OCI-LY3 (cell line): ENCODE measurements at regions not wholly inside any gene's neighbourhood (a gene's known extent, or its start where the extent isn't known, plus 50 kb on each side); places are given as distances from the start of the nearest gene placed in this dataset.

ENCODE experiments used
- H2AFZ ChIP-seq: fragments of 200-600, 300-600 bp; shearing (Covaris generic); 2 replicates; pipeline ENCODE4 v1.6.0; 2014; ENCODE audit warnings: antibody characterized with exemption, low read depth, low read length
- H3K27ac ChIP-seq: fragments of 200-600, 300-600 bp; sonication (generic); 2 replicates; pipeline ENCODE4 v1.5.1; 2014; ENCODE audit warnings: mild to moderate bottlenecking, low read length, moderate library complexity, mixed read lengths
- H3K27me3 ChIP-seq: fragments of 200-600, 300-600 bp; sonication (generic); 2 replicates; pipeline ENCODE4 v1.6.1; 2014; ENCODE audit warnings: low read depth, low read length, mixed read lengths
- H3K36me3 ChIP-seq: fragments of 200-600, 300-600 bp; sonication (generic); replicated peaks from 2 replicates; pipeline ENCODE3; 2014; ENCODE audit warnings: low read depth, low read length, mixed read lengths
- H3K4me1 ChIP-seq: fragments of 300-600, 200-600 bp; sonication (generic); 2 replicates; pipeline ENCODE4 v1.6.1; 2014; ENCODE audit warnings: low read length, mixed read lengths
- H3K4me2 ChIP-seq: fragments of 200-600, 300-600 bp; sonication (generic); 2 replicates; pipeline ENCODE4 v1.6.1; 2014; ENCODE audit warnings: low read length, mixed read lengths
- H3K4me3 ChIP-seq: fragments of 300-600, 200-600 bp; sonication (generic); 2 replicates; pipeline ENCODE4 v1.5.1; 2014; ENCODE audit warnings: antibody characterized with exemption, mild to moderate bottlenecking, low read length, moderate library complexity
- H3K79me2 ChIP-seq: fragments of 300-600, 200-600 bp; shearing (Covaris generic); 2 replicates; pipeline ENCODE4 v1.6.1; 2014; ENCODE audit warnings: mild to moderate bottlenecking, low read length, mixed read lengths
- H3K9ac ChIP-seq: fragments of 300-600, 200-600 bp; shearing (Covaris generic); 2 replicates; pipeline ENCODE4 v1.6.0; 2014; ENCODE audit warnings: mild to moderate bottlenecking, low read length, moderate library complexity
- H3K9me3 ChIP-seq: fragments of 200-600, 300-600 bp; shearing (Covaris generic); 2 replicates; pipeline ENCODE4 v1.6.1; 2014; ENCODE audit warnings: low read length, mixed read lengths; ENCODE audit not compliant: insufficient read depth
- H4K20me1 ChIP-seq: fragments of 200-600, 300-600 bp; sonication (generic); 2 replicates; pipeline ENCODE4 v1.6.1; 2016; ENCODE audit warnings: low read length, mixed read lengths; ENCODE audit not compliant: insufficient read depth
- CTCF ChIP-seq: fragments of 200-600, 300-600 bp; sonication (generic); IDR thresholded peaks from 2 replicates; pipeline ENCODE4 v1.5.1; 2014; ENCODE audit warnings: antibody characterized with exemption, low read length, low read depth
- EZH2phosphoT487 ChIP-seq: fragments of 200-600 bp; shearing (Covaris generic); IDR thresholded peaks from 2 replicates; pipeline ENCODE4 v1.6.1; 2018; ENCODE audit warnings: antibody characterized with exemption, mixed run types, low read depth

GRCh38 chr7:16271355-16271915 is 149.9 kb downstream of the CRPPA start:
- Histone ChIP-seq H3K9ac (no peak overlapping the region), H3K9me3 (no peaks in the 10 kb centered on the region), H3K79me2 (no peaks in the 10 kb centered on the region), H4K20me1 (no peaks in the 10 kb centered on the region), H3K36me3 (no peaks in the 10 kb centered on the region), H3K27me3 (no peaks in the 10 kb centered on the region), H3K27ac (no peak overlapping the region), H3K4me1 (peaks cover 9% of the 10 kb centered on the region), H2AFZ (no peak overlapping the region), H3K4me2 (no peak overlapping the region), H3K4me3 (no peak overlapping the region)
- no peak for TF ChIP-seq EZH2phosphoT487
- TF ChIP-seq CTCF = no peak

- H3K9ac ChIP-seq = no peak overlapping the region
- peaks cover 9% of the 10 kb centered on the region for H3K4me1 ChIP-seq
- H3K79me2 ChIP-seq = no peaks in the 10 kb centered on the region
- no peaks in the 10 kb centered on the region for H4K20me1 ChIP-seq
- H3K36me3 ChIP-seq = no peaks in the 10 kb centered on the region
- no peaks in the 10 kb centered on the region for H3K9me3 ChIP-seq
- no peak overlapping the region for H2AFZ ChIP-seq
- no peak overlapping the region for H3K4me2 ChIP-seq
- H3K27ac ChIP-seq = no peak overlapping the region
- H3K27me3 ChIP-seq = no peaks in the 10 kb centered on the region
- no peak for TF ChIP-seq EZH2phosphoT487
- no peak for TF ChIP-seq CTCF
- H3K4me3 ChIP-seq = no peak overlapping the region
Observed at GRCh38 chr7:16270844-16271243, 150.5 kb downstream of the CRPPA start.

GRCh38 chr7:16268821-16269768 is 152.2 kb downstream of the CRPPA start:
- Histone ChIP-seq H3K36me3 (no peaks in the 10 kb centered on the region), H3K9me3 (no peaks in the 10 kb centered on the region), H3K79me2 (no peaks in the 10 kb centered on the region), H3K4me2 (no peak overlapping the region), H3K9ac (no peak overlapping the region), H4K20me1 (no peaks in the 10 kb centered on the region), H3K27me3 (no peaks in the 10 kb centered on the region), H2AFZ (no peak overlapping the region), H3K4me1 (peaks cover 9% of the 10 kb centered on the region), H3K27ac (no peak overlapping the region), H3K4me3 (no peak overlapping the region)
- TF ChIP-seq EZH2phosphoT487 = no peak
- no peak for TF ChIP-seq CTCF

GRCh38 chr7:16267953-16268820 is 153.2 kb downstream of the CRPPA start:
- Histone ChIP-seq H3K4me1 (peaks cover 9% of the 10 kb centered on the region), H3K9ac (no peak overlapping the region), H3K79me2 (no peaks in the 10 kb centered on the region), H2AFZ (no peak overlapping the region), H3K27me3 (no peaks in the 10 kb centered on the region), H3K36me3 (no peaks in the 10 kb centered on the region), H3K4me3 (no peak overlapping the region), H3K27ac (no peak overlapping the region), H4K20me1 (no peaks in the 10 kb centered on the region), H3K9me3 (no peaks in the 10 kb centered on the region), H3K4me2 (no peak overlapping the region)
- TF ChIP-seq CTCF = no peak
- no peak for TF ChIP-seq EZH2phosphoT487
